Lower leg skin (tissue), 3 donors: ENCODE measurements at regions not wholly inside any gene's neighbourhood (a gene's known extent, or its start where the extent isn't known, plus 50 kb on each side); places are given as distances from the start of the nearest gene placed in this dataset.

Source experiments
- POLR2A ChIP-seq, 2 donors: fragments of 450-650 bp; IDR thresholded peaks; one replicate each; pipeline ENCODE4 v1.6.1; 2016 to 2017; ENCODE audit warnings: antibody characterized with exemption in 2 of 2, mild to moderate bottlenecking in 1 of 2, moderate library complexity in 1 of 2
- TF ChIP-seq, protein P1 (sequence below), 3 donors: fragments of 450-650 bp; IDR thresholded peaks; one replicate each; pipeline ENCODE4 v1.5.1; 2016; ENCODE audit warnings: antibody characterized with exemption in 3 of 3, mild to moderate bottlenecking in 3 of 3, moderate library complexity in 2 of 3

DNA sequence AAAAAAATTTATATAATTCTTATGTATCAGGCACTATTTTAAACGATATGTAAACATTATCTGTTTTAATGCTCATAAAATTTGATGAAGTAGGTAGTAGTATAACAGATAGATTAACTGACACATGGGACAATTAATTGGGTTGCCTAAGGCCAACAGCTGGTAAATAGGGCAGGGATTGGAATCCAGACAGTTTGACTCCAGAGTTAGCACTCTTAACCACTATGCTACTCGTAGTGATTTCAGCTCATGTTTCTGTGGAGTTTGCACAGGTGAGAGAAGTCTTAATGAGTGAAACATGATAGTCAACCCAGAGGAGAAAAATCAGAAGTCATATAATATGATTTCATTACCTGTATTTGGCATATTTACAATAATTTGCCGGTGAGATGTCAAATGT, 126.0 kb upstream of the WDFY3 start:
- TF ChIP-seq, protein P1, sequence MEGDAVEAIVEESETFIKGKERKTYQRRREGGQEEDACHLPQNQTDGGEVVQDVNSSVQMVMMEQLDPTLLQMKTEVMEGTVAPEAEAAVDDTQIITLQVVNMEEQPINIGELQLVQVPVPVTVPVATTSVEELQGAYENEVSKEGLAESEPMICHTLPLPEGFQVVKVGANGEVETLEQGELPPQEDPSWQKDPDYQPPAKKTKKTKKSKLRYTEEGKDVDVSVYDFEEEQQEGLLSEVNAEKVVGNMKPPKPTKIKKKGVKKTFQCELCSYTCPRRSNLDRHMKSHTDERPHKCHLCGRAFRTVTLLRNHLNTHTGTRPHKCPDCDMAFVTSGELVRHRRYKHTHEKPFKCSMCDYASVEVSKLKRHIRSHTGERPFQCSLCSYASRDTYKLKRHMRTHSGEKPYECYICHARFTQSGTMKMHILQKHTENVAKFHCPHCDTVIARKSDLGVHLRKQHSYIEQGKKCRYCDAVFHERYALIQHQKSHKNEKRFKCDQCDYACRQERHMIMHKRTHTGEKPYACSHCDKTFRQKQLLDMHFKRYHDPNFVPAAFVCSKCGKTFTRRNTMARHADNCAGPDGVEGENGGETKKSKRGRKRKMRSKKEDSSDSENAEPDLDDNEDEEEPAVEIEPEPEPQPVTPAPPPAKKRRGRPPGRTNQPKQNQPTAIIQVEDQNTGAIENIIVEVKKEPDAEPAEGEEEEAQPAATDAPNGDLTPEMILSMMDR (IDR thresholded peaks at IDR 0.05): no peak
- TF ChIP-seq POLR2A (IDR thresholded peaks at IDR 0.05): no peak
